Activated B cell treated with CpG ODN at 0.5 μM for 24 hours (primary cell): ENCODE measurements at regions not wholly inside any gene's neighbourhood (a gene's known extent, or its start where the extent isn't known, plus 50 kb on each side); places are given as distances from the start of the nearest gene placed in this dataset.

Experiments used
- ATAC-seq: fragments of 200-7000 bp; cut with Tn5 transposase; one replicate; pipeline ENCODE4 v1.10.0; 2021; ENCODE audit warnings: low read depth, mild to moderate bottlenecking, moderate library complexity
- CTCF ChIA-PET: fragments of 350-600 bp; sonication (Branson Sonifier 250); formaldehyde crosslinking; loops from one replicate; lab custom pipeline; 2021; ENCODE audit warnings: antibody characterized with exemption; lab: Charles Lee
- POLR2A ChIA-PET: fragments of 350-600 bp; sonication (Branson Sonifier 250); formaldehyde crosslinking; loops from one replicate; lab custom pipeline; 2021; ENCODE audit warnings: antibody characterized with exemption; lab: Charles Lee
- DNase-seq: peaks from one replicate; pipeline ENCODE4 v3.0.0; 2022
- H3K27ac Mint-ChIP-seq: one replicate; pipeline ENCODE4 v1.8.0; 2020; ENCODE audit warnings: mixed read lengths
- H3K27me3 Mint-ChIP-seq: one replicate; pipeline ENCODE4 v1.8.0; 2021; ENCODE audit warnings: mixed read lengths
- H3K36me3 Mint-ChIP-seq: one replicate; pipeline ENCODE4 v1.8.0; 2021; ENCODE audit warnings: low read depth, mixed read lengths
- H3K4me1 Mint-ChIP-seq: one replicate; pipeline ENCODE4 v1.8.0; 2021; ENCODE audit warnings: mixed read lengths
- H3K4me3 Mint-ChIP-seq: one replicate; pipeline ENCODE4 v1.8.0; 2020; ENCODE audit warnings: mild to moderate bottlenecking, mixed read lengths
- H3K9me3 Mint-ChIP-seq: one replicate; pipeline ENCODE4 v1.8.0; 2020; ENCODE audit warnings: mixed read lengths
- intact Hi-C: fragments of 100-400 bp; cut with micrococcal nuclease; formaldehyde crosslinking; loops from one replicate; pipeline ENCODE4 v1.15.1; 2024
- TF ChIP-seq, protein P1 (sequence below): fragments of 200-600 bp; IDR thresholded peaks from one replicate; pipeline ENCODE4 v1.8.0; 2022; ENCODE audit warnings: antibody characterized with exemption, mild to moderate bottlenecking

DNA sequence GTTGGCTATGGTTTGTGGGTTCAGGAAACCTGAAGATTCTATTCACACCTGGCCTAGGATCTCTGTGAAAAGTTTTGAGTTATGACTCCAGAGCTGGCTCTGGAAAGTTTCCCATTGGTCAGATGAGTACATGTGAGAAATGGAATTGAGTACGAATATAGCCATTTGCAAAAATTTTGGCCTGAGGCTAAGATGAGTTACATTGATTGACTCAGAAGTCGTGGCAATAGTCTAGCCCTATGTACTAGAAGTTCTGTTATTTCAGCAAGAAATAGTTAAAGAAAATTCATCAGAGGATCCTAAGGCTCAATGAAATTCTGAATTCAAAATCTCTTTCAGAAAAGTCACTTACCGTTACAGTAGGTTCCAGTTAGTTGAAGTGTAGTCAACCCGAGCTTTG is 109.9 kb downstream of the PTCSC3 start:
- no peaks in the 10 kb centered on the region for H3K9me3 Mint-ChIP-seq
- ChIA-PET CTCF (no interaction called here), POLR2A (no interaction called here)
- H3K4me3 Mint-ChIP-seq, result no peak overlapping the region
- H3K4me1 Mint-ChIP-seq, result no peaks in the 10 kb centered on the region
- H3K27me3 Mint-ChIP-seq, result peaks cover 15% of the 10 kb centered on the region
- H3K27ac Mint-ChIP-seq, result no peak overlapping the region
- intact Hi-C loops, result no loop called here
- H3K36me3 Mint-ChIP-seq, result no peaks in the 10 kb centered on the region
- ATAC-seq (no peak), DNase-seq (no peak)
- TF ChIP-seq, protein P1, sequence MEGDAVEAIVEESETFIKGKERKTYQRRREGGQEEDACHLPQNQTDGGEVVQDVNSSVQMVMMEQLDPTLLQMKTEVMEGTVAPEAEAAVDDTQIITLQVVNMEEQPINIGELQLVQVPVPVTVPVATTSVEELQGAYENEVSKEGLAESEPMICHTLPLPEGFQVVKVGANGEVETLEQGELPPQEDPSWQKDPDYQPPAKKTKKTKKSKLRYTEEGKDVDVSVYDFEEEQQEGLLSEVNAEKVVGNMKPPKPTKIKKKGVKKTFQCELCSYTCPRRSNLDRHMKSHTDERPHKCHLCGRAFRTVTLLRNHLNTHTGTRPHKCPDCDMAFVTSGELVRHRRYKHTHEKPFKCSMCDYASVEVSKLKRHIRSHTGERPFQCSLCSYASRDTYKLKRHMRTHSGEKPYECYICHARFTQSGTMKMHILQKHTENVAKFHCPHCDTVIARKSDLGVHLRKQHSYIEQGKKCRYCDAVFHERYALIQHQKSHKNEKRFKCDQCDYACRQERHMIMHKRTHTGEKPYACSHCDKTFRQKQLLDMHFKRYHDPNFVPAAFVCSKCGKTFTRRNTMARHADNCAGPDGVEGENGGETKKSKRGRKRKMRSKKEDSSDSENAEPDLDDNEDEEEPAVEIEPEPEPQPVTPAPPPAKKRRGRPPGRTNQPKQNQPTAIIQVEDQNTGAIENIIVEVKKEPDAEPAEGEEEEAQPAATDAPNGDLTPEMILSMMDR, result no peak

DNA sequence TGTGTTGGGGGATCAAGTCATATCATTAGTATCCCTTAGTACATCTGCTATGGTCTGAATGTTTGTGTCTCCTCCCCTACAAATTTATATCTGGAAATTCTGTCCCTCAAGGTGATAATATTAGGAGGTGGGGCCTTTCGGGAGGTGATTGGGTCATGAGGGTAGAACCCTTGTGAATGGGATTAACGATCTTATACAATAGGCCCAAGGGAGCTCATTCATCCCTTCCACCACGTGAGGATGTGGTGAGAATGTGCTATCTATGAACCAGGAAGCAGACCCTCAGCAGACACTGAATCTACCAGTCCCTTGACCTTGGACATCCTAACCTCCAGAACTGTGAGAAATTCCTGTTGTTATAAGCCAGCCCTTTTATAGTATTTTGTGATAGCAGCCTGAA is 110.7 kb downstream of the PTCSC3 start:
- ChIA-PET POLR2A (no interaction called here), CTCF (no interaction called here)
- Mint-ChIP-seq H3K27ac (no peak overlapping the region), H3K4me1 (no peaks in the 10 kb centered on the region), H3K36me3 (no peaks in the 10 kb centered on the region), H3K27me3 (peaks cover 12% of the 10 kb centered on the region), H3K9me3 (no peaks in the 10 kb centered on the region), H3K4me3 (no peak overlapping the region)
- no peak for ATAC-seq
- DNase-seq, result no peak
- TF ChIP-seq, protein P1, result no peak
- intact Hi-C loops, result no loop called here

DNA sequence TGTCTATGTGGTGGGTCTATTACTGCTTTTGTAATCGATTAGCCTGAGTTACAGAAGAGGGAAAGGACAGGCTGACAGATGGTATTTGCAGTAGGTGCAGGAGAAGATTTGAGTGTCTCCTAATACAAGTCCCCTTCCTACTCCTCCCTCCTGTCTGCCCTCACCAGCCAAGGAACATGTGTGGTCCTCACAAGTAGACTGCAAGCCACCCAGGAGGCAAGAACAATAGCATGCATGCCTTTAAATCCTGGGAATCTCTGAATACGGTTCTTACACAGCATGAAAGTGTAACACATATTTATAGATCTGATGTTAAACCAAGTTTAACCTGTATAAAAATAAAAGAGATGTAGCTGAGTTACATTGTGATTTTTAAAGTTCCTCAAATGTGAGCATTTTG is 117.0 kb downstream of the PTCSC3 start:
- TF ChIP-seq, protein P1, result no peak
- no peaks in the 10 kb centered on the region for H3K4me1 Mint-ChIP-seq
- no peaks in the 10 kb centered on the region for H3K9me3 Mint-ChIP-seq
- peaks cover 4% of the 10 kb centered on the region for H3K27me3 Mint-ChIP-seq
- ChIA-PET CTCF (no interaction called here), POLR2A (no interaction called here)
- no peak for DNase-seq
- no peak overlapping the region for H3K27ac Mint-ChIP-seq
- no peaks in the 10 kb centered on the region for H3K36me3 Mint-ChIP-seq
- intact Hi-C loops, result no loop called here
- H3K4me3 Mint-ChIP-seq, result no peak overlapping the region
- ATAC-seq, result no peak

DNA sequence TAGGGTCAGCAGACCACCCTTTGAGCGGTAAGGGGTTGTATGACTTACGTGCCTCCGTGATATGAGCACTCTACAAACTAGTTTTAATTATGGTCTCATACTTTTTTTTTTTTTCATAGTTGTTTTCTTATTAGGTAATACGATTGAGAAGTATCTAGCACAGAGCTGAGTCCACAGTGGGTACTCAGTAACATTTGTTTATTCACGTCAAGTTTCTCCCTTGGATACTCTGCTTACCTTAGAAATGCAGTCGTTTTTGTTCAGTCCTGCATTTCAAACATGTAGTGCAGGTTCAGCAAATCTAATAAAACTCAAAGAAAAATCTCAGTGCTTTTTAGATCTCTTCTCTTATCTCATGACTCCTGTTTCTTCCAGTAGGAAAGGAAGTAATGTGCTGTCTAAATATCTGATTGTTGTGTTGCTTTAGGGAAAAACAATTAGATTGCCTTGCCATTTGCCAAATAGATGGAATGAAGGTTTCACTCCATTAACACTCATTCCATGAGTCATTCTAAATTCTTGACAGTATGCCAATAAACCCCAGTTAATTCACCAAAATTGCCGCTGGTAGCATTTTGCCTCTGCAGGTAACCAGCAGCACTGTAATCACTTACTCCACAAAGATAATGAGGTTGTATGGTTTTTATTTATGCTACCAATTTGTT is 118.9 kb downstream of the PTCSC3 start:
- TF ChIP-seq, protein P1, result no peak
- H3K27me3 Mint-ChIP-seq, result peaks cover 2% of the 10 kb centered on the region
- ChIA-PET CTCF (no interaction called here), POLR2A (no interaction called here)
- no peaks in the 10 kb centered on the region for H3K9me3 Mint-ChIP-seq
- intact Hi-C loops, result no loop called here
- no peaks in the 10 kb centered on the region for H3K36me3 Mint-ChIP-seq
- ATAC-seq (no peak), DNase-seq (no peak)
- H3K4me1 Mint-ChIP-seq, result no peaks in the 10 kb centered on the region
- no peak overlapping the region for H3K27ac Mint-ChIP-seq
- no peak overlapping the region for H3K4me3 Mint-ChIP-seq

DNA sequence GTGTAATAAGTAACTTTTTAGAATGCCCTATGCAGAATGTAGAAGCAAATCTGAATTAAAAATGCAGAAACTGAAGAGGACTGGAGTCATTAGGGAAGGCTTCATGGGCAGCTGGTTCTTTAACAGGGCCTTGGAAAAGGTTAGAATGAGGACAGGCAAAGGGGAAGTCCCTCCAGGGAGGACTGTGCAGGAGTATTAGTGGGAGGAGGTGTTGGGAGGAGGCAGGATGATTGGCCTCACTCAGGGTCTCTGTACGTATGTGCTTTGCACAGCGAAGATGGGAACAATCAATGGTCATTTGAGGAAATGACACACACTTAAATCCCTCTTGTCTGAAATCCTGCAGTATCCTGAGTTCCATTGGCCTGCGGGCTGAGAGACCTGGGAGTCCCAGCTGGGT is 119.7 kb downstream of the PTCSC3 start:
- H3K27me3 Mint-ChIP-seq, result peaks cover 2% of the 10 kb centered on the region
- intact Hi-C loops, result no loop called here
- no peak overlapping the region for H3K4me3 Mint-ChIP-seq
- TF ChIP-seq, protein P1, result no peak
- CTCF ChIA-PET, result no interaction called here
- ATAC-seq (no peak), DNase-seq (no peak)
- H3K27ac Mint-ChIP-seq, result no peak overlapping the region
- no peaks in the 10 kb centered on the region for H3K4me1 Mint-ChIP-seq
- H3K36me3 Mint-ChIP-seq, result no peaks in the 10 kb centered on the region
- POLR2A ChIA-PET, result no interaction called here
- no peaks in the 10 kb centered on the region for H3K9me3 Mint-ChIP-seq
